GM23338 (cell line): ENCODE measurements at regions not wholly inside any gene's neighbourhood (a gene's known extent, or its start where the extent isn't known, plus 50 kb on each side); places are given as distances from the start of the nearest gene placed in this dataset.

Experiments used
- ATAC-seq: fragments of 200-7000 bp; cut with Tn5 transposase; 3 replicates; pipeline ENCODE4 v1.9.1; 2020
- DNase-seq: peaks from one replicate; pipeline ENCODE4 v3.0.0-alpha.2; 2015; ENCODE audit warnings: low spot score
- H2AFZ ChIP-seq: fragments of 200-600 bp; sonication (generic); 2 replicates; pipeline ENCODE4 v1.8.0; 2016; ENCODE audit warnings: antibody characterized with exemption, mild to moderate bottlenecking, moderate library complexity
- H3F3A ChIP-seq: fragments of 200-600 bp; sonication (generic); replicated peaks from 2 replicates; pipeline ENCODE4 v1.8.0; 2017; ENCODE audit warnings: antibody characterized with exemption, mixed run types, low read depth
- H3K27ac ChIP-seq: fragments of 200-600 bp; sonication (generic); 2 replicates; pipeline ENCODE4 v1.6.1; 2016; ENCODE audit warnings: low read depth
- H3K27me3 ChIP-seq: fragments of 200-600 bp; sonication (generic); 2 replicates; pipeline ENCODE4 v1.8.0; 2016; ENCODE audit warnings: mild to moderate bottlenecking, mixed run types, moderate library complexity; ENCODE audit not compliant: insufficient read depth
- H3K36me3 ChIP-seq: fragments of 200-600 bp; sonication (generic); 2 replicates; pipeline ENCODE4 v1.8.0; 2016; ENCODE audit warnings: mild to moderate bottlenecking; ENCODE audit not compliant: insufficient read depth
- H3K4me1 ChIP-seq: fragments of 200-600 bp; sonication (generic); 2 replicates; pipeline ENCODE4 v1.8.0; 2016; ENCODE audit warnings: mild to moderate bottlenecking, moderate library complexity; ENCODE audit not compliant: insufficient read depth
- H3K4me2 ChIP-seq: fragments of 200-600 bp; sonication (generic); 2 replicates; pipeline ENCODE4 v1.7.1; 2017; ENCODE audit warnings: mixed run types
- H3K4me3 ChIP-seq: fragments of 200-600 bp; sonication (generic); 2 replicates; pipeline ENCODE4 v1.6.1; 2016; ENCODE audit warnings: mixed run types
- H3K79me2 ChIP-seq: fragments of 200-600 bp; sonication (generic); replicated peaks from 2 replicates; pipeline ENCODE4 v1.8.0; 2017; ENCODE audit warnings: mild to moderate bottlenecking; ENCODE audit not compliant: insufficient read depth
- H3K9me2 ChIP-seq: fragments of 200-600 bp; sonication (generic); 2 replicates; pipeline ENCODE4 v1.8.0; 2017; ENCODE audit not compliant: insufficient read depth
- H4K20me1 ChIP-seq: fragments of 200-600 bp; sonication (generic); replicated peaks from 2 replicates; pipeline ENCODE4 v1.8.0; 2017; ENCODE audit warnings: mild to moderate bottlenecking; ENCODE audit not compliant: insufficient read depth
- H3K27ac Mint-ChIP-seq: 2 replicates; pipeline ENCODE4 v1.8.0; 2020; ENCODE audit warnings: inconsistent platforms, mild to moderate bottlenecking, moderate library complexity, mixed read lengths
- H3K27me3 Mint-ChIP-seq: 3 replicates; pipeline ENCODE4 v1.8.0; 2022; ENCODE audit warnings: low read depth, mild to moderate bottlenecking, moderate library complexity, mixed read lengths, inconsistent platforms; ENCODE audit not compliant: insufficient read depth, poor library complexity
- H3K36me3 Mint-ChIP-seq: 3 replicates; pipeline ENCODE4 v1.8.0; 2021; ENCODE audit warnings: low read depth, mild to moderate bottlenecking, inconsistent platforms, moderate library complexity, mixed read lengths
- H3K4me1 Mint-ChIP-seq: 3 replicates; pipeline ENCODE4 v1.8.0; 2020; ENCODE audit warnings: mild to moderate bottlenecking, inconsistent platforms, mixed read lengths
- H3K4me3 Mint-ChIP-seq: 3 replicates; pipeline ENCODE4 v1.8.0; 2021; ENCODE audit warnings: moderate library complexity, mild to moderate bottlenecking, inconsistent platforms, mixed read lengths
- H3K9me3 Mint-ChIP-seq: 3 replicates; pipeline ENCODE4 v1.8.0; 2020; ENCODE audit warnings: moderate library complexity, mild to moderate bottlenecking, inconsistent platforms, mixed read lengths
- EZH2 ChIP-seq: fragments of 200-600 bp; sonication (generic); IDR thresholded peaks from one replicate; pipeline ENCODE4 v1.8.0; 2017; ENCODE audit warnings: antibody characterized with exemption, mild to moderate bottlenecking, low read depth; ENCODE audit not compliant: unreplicated experiment
- EZH2phosphoT487 ChIP-seq: fragments of 200-600 bp; sonication (generic); IDR thresholded peaks from one replicate; pipeline ENCODE4 v1.8.1; 2018; ENCODE audit warnings: antibody characterized with exemption; ENCODE audit not compliant: unreplicated experiment
- JUNB ChIP-seq: IDR thresholded peaks from one replicate; pipeline ENCODE4 v1.6.1; 2016; ENCODE audit warnings: antibody characterized with exemption; ENCODE audit not compliant: unreplicated experiment
- POLR2AphosphoS5 ChIP-seq: IDR thresholded peaks from 2 replicates; pipeline ENCODE4 v1.6.1; 2016; ENCODE audit warnings: antibody characterized with exemption, low read depth
- REST ChIP-seq: IDR thresholded peaks from one replicate; pipeline ENCODE4 v1.6.1; 2018; ENCODE audit warnings: antibody characterized with exemption; ENCODE audit not compliant: unreplicated experiment
- STAT1 ChIP-seq: IDR thresholded peaks from one replicate; pipeline ENCODE4 v1.6.1; 2016; ENCODE audit warnings: antibody characterized with exemption; ENCODE audit not compliant: unreplicated experiment
- ZNF114 ChIP-seq: fragments of 250-450 bp; sonication (Bioruptor Pico); IDR thresholded peaks from 2 replicates; pipeline ENCODE4 v1.5.0; 2020; ENCODE audit warnings: mild to moderate bottlenecking, moderate library complexity
- ZNF331 ChIP-seq: fragments of 250-450 bp; sonication (Bioruptor Pico); IDR thresholded peaks from 2 replicates; pipeline ENCODE4 v1.5.0; 2020; ENCODE audit warnings: low read depth, mild to moderate bottlenecking, moderate library complexity
- ZNF462 ChIP-seq: fragments of 250-450 bp; sonication (Bioruptor Pico); IDR thresholded peaks from 2 replicates; pipeline ENCODE4 v1.5.0; 2020; ENCODE audit warnings: mild to moderate bottlenecking, moderate library complexity

- no peak for TF ChIP-seq ZNF462
- no peak for TF ChIP-seq ZNF114
- TF ChIP-seq EZH2phosphoT487: no peak
- no peak for TF ChIP-seq ZNF331 (CRISPR knock-in tag)
Observed at GRCh38 chr16:79931721-79932120, 331.2 kb upstream of the MAF start (continued).

GRCh38 chr16:79929260-79929965, 328.9 kb upstream of the MAF start:
- H3K4me1 Mint-ChIP-seq: 0 out of 3 replicates have a peak, but pooled peaks cover 2% of the 10 kb centered on the region
- no peak for ATAC-seq
- TF ChIP-seq EZH2phosphoT487 (no peak), JUNB (no peak), POLR2AphosphoS5 (no peak), STAT1 (no peak), REST (no peak), EZH2 (no peak), ZNF331 (CRISPR knock-in tag) (no peak), ZNF114 (no peak)

More at GRCh38 chr16:79929260-79929965, 328.9 kb upstream of the MAF start:
- DNase-seq: no peak
- H3K4me3 Mint-ChIP-seq: no peak overlapping the region
- Histone ChIP-seq H3K4me1 (no peaks in the 10 kb centered on the region), H3K27me3 (no peaks in the 10 kb centered on the region), H3K36me3 (no peaks in the 10 kb centered on the region), H3K79me2 (no peaks in the 10 kb centered on the region), H3K9me2 (no peaks in the 10 kb centered on the region; the same call in 1 of the 2 replicates), H3F3A (no peaks in the 10 kb centered on the region), H2AFZ (no peak overlapping the region), H3K4me2 (no peak overlapping the region), H3K4me3 (no peak overlapping the region), H3K27ac (no peak overlapping the region), H4K20me1 (no peaks in the 10 kb centered on the region)
- H3K36me3 Mint-ChIP-seq: no peaks in the 10 kb centered on the region
- H3K27ac Mint-ChIP-seq: no peak overlapping the region
- H3K27me3 Mint-ChIP-seq: peaks cover 1% of the 10 kb centered on the region
- no peaks in the 10 kb centered on the region for H3K9me3 Mint-ChIP-seq
